Endothelial cell of hepatic sinusoid (primary cell): ENCODE measurements at regions not wholly inside any gene's neighbourhood (a gene's known extent, or its start where the extent isn't known, plus 50 kb on each side); places are given as distances from the start of the nearest gene placed in this dataset.
"Not testable (repeated sequence)": the region's sequence is repeated elsewhere in the genome, so short reads cannot be mapped to it uniquely, and the experiment has no call there.

Experiments used
- in situ Hi-C: cut with HindIII; loops from 2 replicates; pipeline ENCODE4 v1.10.0; 2017; ENCODE audit warnings: low sequenced_read_pairs

DNA sequence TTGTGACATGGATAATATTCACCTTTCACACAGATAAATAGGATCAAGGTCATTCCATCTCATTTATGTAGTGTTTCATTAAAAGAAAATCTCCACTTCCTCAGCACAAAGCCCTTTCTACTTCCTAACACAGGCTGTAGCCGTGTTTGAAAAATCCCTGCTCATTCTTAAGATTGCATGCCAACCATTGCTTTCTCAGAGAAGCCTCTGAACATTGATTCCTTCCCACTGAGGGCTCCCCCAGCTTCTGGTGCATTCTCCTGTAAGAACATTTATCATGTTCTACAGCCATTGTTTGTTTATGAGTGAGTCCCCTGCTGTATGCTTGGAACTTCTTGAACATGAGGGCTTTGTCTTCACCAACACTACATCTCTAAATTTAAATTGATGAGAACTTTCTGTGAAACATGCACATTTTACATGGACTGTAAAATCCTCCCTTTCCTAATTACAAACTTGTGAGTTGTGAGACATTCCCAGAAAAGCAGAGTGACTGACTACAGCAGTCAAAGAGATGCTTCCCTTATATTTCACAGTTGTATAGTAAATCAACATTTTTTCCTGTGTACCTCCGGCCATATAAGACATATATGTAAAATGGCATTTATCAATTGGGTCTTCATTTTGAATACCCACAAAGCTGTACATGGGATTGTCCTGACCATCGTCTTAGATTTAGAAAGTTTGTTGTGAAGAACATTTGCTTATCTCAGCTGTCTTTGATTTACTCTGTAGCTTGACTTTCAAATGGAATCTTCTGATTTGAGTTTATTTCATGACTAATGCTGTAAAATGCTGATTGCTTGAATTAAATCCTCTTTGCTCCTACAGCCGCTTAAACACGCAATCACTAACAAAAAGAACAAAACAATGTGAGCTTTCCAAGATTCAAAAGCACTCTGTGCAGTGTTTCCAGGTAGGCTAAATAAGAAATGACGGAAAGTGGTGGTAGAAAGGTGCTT, 600.5 kb upstream of the SLIT2 start:
- in situ Hi-C loops, result no loop called here

- in situ Hi-C loops, result no loop called here
Measured at GRCh38 chr4:19645589-19645988, 606.1 kb upstream of the SLIT2 start.

- in situ Hi-C loops, result no loop called here
Measured at GRCh38 chr4:19636451-19636850, 615.3 kb upstream of the SLIT2 start.

GRCh38 chr4:19631814-19632213, 619.9 kb upstream of the SLIT2 start:
- in situ Hi-C loops, result no loop called here

- in situ Hi-C loops, result no loop called here
Measured at GRCh38 chr4:19623866-19624265, 627.8 kb upstream of the SLIT2 start.

GRCh38 chr4:19615086-19615689, 636.5 kb upstream of the SLIT2 start:
- in situ Hi-C loops, result no loop called here

- in situ Hi-C loops, result no loop called here
Measured at GRCh38 chr4:19614171-19614570, 637.5 kb upstream of the SLIT2 start.

- in situ Hi-C loops, result no loop called here
Measured at GRCh38 chr4:19596342-19596741, 655.4 kb upstream of the SLIT2 start.

DNA sequence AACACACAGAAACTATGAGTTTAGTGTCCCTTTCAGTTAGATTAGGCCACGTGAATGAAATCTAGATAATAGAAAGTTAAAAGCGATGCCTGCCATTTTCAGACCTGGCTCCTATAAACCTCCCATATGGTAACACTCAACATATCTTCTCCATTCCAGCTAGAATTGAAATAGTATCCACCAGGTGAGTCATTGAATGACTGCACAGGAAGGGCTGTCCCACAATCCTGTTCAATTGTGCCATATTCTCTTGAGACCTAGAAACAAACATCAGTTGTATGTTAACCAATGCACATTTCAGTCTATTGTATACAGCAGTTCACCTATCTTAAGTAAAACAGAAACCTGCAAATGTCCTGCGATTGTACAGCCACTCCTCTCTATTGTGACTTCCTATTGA, 659.3 kb upstream of the SLIT2 start:
- in situ Hi-C loops, result no loop called here

DNA sequence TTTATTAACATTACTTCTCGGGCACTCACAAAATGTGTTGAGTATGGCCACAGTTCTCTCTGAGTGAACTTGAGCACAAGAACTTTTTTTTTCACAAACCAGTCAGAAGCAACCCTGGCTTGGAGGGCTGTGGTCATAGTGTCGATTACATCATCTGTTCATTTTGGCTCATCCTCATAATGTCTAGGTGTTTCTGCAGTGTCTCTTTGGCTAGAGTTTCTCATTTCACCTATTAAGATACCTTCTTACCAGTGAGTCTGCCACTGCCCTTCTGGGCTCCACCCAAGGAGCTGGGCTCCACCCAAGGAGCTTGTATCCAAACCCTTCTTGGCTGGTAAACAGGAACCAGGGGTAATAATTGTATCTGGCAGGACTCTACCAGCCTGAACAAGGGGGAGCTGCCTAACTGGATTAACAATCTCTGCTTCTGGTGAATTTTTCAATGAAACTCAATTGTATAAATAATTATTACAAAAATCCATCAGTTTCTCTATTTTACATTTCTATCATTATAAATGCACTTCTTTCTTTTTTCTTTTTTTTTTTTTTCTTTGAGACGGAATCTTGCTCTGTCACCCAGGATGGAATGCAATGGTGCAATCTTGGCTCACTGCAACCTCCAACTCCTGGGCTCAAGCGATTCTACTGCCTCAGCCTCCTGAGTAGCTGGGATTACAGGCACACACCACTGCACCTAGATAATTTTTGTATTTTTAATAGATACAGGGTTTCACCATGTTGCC, 667.7 kb upstream of the SLIT2 start:
- in situ Hi-C loops, result no loop called here

- in situ Hi-C loops, result no loop called here
Measured at GRCh38 chr4:19580095-19580494, 671.6 kb upstream of the SLIT2 start.

DNA sequence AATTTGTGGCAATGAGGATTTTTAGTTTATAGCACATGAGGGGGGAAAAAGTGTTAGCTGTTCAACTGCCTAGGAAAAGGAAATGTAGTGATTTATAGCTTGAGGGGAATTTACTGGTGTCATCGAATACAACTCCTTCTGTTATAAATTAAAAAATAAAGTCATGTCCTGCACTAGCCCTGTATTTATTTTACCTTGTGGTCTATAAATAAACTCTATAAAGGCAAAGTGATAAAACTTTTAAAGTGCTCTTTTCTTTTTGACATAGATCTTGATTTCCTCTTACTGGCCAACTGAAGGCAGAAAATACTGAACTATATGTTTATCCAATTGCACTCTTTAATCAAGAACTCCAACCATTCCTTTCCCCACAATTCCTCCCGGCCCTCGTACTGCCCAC, 672.1 kb upstream of the SLIT2 start:
- in situ Hi-C loops, result no loop called here

- in situ Hi-C loops, result no loop called here
Measured at GRCh38 chr4:19577097-19577496, 674.6 kb upstream of the SLIT2 start.

DNA sequence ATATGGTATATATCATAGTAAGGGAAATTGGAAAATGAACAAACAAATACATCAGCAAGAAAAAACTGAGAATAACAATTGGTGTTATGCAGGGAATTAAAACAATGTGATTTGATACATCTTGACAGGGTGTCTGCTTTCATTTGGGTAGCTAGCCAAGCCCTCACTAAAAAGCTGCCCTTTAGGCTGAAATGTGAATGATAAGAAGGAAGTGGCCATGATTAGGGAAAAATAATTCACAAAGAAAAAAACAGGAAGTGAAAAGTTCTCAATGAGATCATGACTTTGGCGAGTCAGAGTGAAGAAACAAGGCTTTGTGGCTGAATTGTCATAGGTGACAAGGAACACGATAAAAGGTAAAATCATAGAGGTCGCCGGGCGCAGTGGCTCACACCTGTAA, 675.8 kb upstream of the SLIT2 start:
- in situ Hi-C loops, result no loop called here

DNA sequence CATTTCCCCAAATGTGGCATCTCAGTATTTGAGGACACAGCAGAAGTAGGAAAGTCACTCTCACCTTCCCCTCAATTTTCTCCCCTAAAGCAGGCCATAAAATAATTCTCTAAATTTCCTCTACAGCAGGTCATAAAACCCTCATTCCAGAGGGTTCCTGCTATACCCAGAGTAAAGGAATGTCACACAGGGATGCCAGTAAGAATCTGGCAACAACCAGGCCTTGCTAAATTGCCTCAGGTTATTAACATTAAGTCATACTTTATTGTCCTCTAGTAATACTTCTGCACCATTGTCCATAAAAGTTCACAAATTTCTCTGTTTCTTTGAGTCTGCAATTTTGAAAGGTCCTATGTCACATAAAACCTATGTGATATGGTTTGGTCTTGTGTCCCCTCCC, 685.7 kb upstream of the SLIT2 start:
- in situ Hi-C loops, result no loop called here

DNA sequence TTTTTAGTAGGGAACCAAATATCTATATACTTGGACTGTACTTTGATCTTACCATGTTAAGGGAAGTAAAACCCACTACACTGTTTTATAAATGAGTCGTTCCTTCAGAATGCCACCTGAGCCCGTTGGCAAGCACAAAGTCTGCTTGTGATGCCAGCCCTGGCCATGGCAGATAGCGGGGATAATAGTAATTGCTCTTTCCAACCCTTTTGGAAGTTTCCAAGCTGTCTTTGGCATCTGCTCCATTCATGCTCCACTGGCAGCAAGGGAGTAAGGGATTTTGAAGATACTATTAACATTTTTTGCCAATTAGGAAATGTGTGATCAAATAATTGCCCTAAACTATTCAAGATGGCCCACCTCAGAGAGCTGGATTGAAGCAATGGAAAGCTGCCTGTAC, 689.2 kb upstream of the SLIT2 start:
- in situ Hi-C loops, result no loop called here

DNA sequence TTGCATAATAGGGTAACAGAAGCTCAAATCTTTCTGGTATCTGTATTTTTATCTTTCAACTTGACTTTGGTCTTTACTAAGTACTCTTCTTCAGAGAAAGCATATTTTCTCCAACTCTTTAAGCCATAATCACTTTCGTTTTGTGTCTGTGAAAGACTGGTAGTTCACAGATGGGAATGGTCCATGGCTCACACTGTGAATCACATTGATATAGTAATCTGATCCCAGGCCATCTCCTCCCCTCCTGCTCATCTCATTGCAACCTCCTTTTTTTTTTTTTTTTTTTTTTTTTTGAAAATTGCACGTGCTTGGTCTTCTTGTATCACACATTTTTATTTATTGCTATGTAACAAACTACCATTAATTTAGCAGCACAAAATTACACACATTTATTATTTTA, 694.5 kb upstream of the SLIT2 start:
- in situ Hi-C loops, result no loop called here

DNA sequence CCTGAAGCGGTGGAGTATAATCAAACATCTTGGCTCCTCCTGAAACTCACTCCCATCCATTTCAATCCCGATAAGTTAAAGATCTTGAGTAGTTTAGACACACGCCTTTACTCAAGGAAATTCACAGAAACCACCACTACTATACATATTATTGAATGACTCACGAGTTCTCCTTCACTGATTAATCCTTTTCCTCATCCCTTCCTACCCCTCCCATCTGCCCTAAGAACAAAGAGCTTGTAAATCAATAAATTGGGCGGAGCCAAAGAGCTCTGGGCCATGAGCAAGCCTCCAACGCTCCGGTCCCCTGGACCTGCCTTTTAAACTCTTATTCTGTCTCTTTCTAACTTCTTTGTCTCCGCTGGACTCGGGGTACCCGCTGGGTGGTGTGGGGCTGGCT, 695.4 kb upstream of the SLIT2 start:
- in situ Hi-C loops, result not testable (repeated sequence)

- in situ Hi-C loops, result no loop called here
Measured at GRCh38 chr4:19547463-19547862, 704.2 kb upstream of the SLIT2 start.

- in situ Hi-C loops, result loop anchor here (5.0 kb wide), 1 partner anchor 52 kb away; no protein-coding TSS in a partner anchor
Measured at GRCh38 chr4:19544446-19545125, 707.1 kb upstream of the SLIT2 start.
